HL-60 (cell line): ENCODE measurements at regions not wholly inside any gene's neighbourhood (a gene's known extent, or its start where the extent isn't known, plus 50 kb on each side); places are given as distances from the start of the nearest gene placed in this dataset.

ENCODE experiments used
- DNase-seq, 2 experiments: peaks; one replicate each; pipeline ENCODE4 v3.0.0-alpha.2; 2010 to 2020; ENCODE audit warnings: low read depth in 1 of 2, low spot score in 1 of 2
- H3K27ac ChIP-seq: fragments of 250-450 bp; sonication (Bioruptor Pico); replicated peaks from 2 replicates; pipeline ENCODE4 v1.5.1; 2020; ENCODE audit warnings: mild to moderate bottlenecking, moderate library complexity
- H3K27me3 ChIP-seq: fragments of 250-450 bp; sonication (Bioruptor Pico); 2 replicates; pipeline ENCODE4 v1.5.1; 2021; ENCODE audit warnings: mild to moderate bottlenecking, moderate library complexity; ENCODE audit not compliant: insufficient read depth, poor library complexity, severe bottlenecking
- H3K4me3 ChIP-seq: replicated peaks from 2 replicates; pipeline ENCODE4 v1.5.1; 2011; ENCODE audit warnings: mild to moderate bottlenecking, control low read depth, low read length; ENCODE audit not compliant: insufficient read depth
- CTCF ChIP-seq: IDR thresholded peaks from one replicate; pipeline ENCODE4 v1.5.1; 2011; ENCODE audit warnings: low read length, control low read depth, inconsistent platforms; ENCODE audit not compliant: insufficient read depth
- GABPA ChIP-seq: IDR thresholded peaks from 2 replicates; pipeline ENCODE4 v1.6.1; 2012; ENCODE audit warnings: low read depth
- POLR2AphosphoS5 ChIP-seq: IDR thresholded peaks from 2 replicates; pipeline ENCODE4 v1.6.1; 2012; ENCODE audit warnings: low read depth
- REST ChIP-seq: IDR thresholded peaks from 2 replicates; pipeline ENCODE4 v1.6.1; 2012; ENCODE audit warnings: low read depth; ENCODE audit not compliant: insufficient replicate concordance
- SPI1 ChIP-seq: IDR thresholded peaks from 2 replicates; pipeline ENCODE4 v1.6.1; 2012; ENCODE audit warnings: low read depth, mild to moderate bottlenecking, borderline replicate concordance

GRCh38 chr6:37558646-37559045 lies 59.0 kb upstream of the CCDC167 start:
- H3K27me3 ChIP-seq = peaks cover 38% of the 10 kb centered on the region
- TF ChIP-seq CTCF (no peak), GABPA (no peak), SPI1 (no peak), REST (no peak), POLR2AphosphoS5 (no peak)
- no peak for DNase-seq
- H3K27ac ChIP-seq = no peak overlapping the region
- no peak overlapping the region for H3K4me3 ChIP-seq

- no peak for TF ChIP-seq GABPA
- H3K4me3 ChIP-seq = no peak overlapping the region
- DNase-seq = no peak
- H3K27me3 ChIP-seq = peaks cover 36% of the 10 kb centered on the region
- H3K27ac ChIP-seq = no peak overlapping the region
Observed at GRCh38 chr6:37558168-37558567, 58.5 kb upstream of the CCDC167 start.

- Histone ChIP-seq H3K27ac (no peak overlapping the region), H3K27me3 (peaks cover 41% of the 10 kb centered on the region), H3K4me3 (no peak overlapping the region)
- no peak for DNase-seq
- TF ChIP-seq REST (no peak), GABPA (no peak), POLR2AphosphoS5 (no peak), CTCF (no peak), SPI1 (no peak)
Observed at GRCh38 chr6:37557645-37558114, 58.0 kb upstream of the CCDC167 start.

GRCh38 chr6:37556881-37557644 lies 57.4 kb upstream of the CCDC167 start:
- no peak for TF ChIP-seq SPI1
- TF ChIP-seq POLR2AphosphoS5 = no peak
- no peak for TF ChIP-seq GABPA
- no peak for TF ChIP-seq CTCF
- no peak for TF ChIP-seq REST
- no peak for DNase-seq
- Histone ChIP-seq H3K4me3 (no peak overlapping the region), H3K27ac (no peak overlapping the region), H3K27me3 (peaks cover 35% of the 10 kb centered on the region)
